GM21825 (cell line): ENCODE measurements at regions not wholly inside any gene's neighbourhood (a gene's known extent, or its start where the extent isn't known, plus 50 kb on each side); places are given as distances from the start of the nearest gene placed in this dataset.
"Not testable (repeated sequence)": the region's sequence is repeated elsewhere in the genome, so short reads cannot be mapped to it uniquely, and the experiment has no call there.

Source experiments
- ATAC-seq: cut with Tn5 transposase; IDR thresholded peaks from one replicate; pipeline ENCODE4 v1.9.1; 2021; ENCODE audit warnings: mild to moderate bottlenecking, moderate library complexity; ENCODE audit not compliant: unreplicated experiment

GRCh38 chr11:116033931-116034553, 529.8 kb upstream of the CADM1 start:
- ATAC-seq = no peak

GRCh38 chr11:116030697-116031331, 526.6 kb upstream of the CADM1 start:
- no peak for ATAC-seq

- ATAC-seq = not testable (repeated sequence)
These were observed 524.3 kb upstream of the CADM1 start for GRCh38 chr11:116028506-116028905.

DNA sequence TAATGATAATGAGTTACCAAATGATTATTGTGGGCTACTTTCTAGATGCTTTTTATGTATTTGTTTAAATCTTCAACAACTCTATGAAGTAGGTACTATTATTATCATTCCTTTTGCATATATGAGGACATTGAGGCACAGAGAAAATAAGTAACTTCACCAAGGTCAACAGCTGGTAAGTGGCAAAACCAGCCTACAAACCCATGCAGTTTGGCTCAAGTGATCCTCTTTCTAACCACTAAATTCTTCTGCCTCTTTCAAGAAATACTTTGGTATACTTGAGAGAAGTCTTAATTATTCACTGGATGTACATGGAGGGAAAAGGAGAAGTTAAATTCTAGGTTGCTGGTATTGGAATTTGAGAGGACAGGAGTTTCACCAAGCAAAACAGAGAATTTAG, 495.2 kb upstream of the CADM1 start:
- ATAC-seq = no peak

- peak; percentile 16 for ATAC-seq
These were observed 492.6 kb upstream of the CADM1 start for GRCh38 chr11:115996808-115997188.

GRCh38 chr11:115996125-115996807, 492.1 kb upstream of the CADM1 start:
- ATAC-seq = peak; percentile 98

GRCh38 chr11:115993590-115993989, 489.4 kb upstream of the CADM1 start:
- ATAC-seq = no peak

GRCh38 chr11:115990004-115990447, 485.8 kb upstream of the CADM1 start:
- peak; percentile 47 for ATAC-seq

DNA sequence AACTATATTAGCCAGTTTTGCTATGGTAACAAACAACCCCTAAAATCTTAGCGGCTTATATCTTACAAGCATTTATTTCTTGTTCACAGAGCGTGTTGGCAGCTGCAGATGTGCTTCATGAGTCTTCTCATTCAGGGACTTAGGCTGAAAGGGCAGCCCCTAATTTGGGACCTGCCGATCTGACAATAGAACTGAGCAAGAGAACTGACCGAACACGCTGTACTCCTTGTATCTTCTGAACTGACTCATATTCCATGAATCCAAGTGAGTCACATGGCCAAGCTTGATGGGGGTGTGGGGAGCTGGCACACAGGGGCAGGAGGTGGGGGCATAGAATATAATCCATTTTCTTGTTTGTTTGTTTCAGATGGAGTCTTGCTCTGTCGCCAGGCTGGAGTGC, 481.7 kb upstream of the CADM1 start:
- no peak for ATAC-seq

- no peak for ATAC-seq
These were observed 480.0 kb upstream of the CADM1 start for GRCh38 chr11:115984228-115984627.

DNA sequence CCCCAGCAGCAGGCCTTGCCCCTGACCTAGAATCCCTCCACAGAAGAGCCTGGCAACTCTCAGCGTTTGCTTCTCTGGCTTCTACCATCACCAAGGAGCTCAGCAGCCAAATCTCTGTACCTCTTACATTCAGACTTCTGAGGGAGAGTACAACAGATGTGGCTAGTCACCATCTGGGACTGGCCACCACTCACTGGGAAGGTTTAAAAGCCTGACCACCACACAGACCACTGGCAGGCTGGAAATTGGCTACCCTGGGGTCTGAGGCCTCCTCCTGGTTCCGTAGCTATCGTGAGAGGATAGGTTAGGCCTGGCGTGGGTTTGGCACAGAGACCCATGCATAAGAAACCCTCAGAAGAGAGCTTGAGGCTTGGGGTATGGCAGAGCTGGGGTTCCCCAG, 478.5 kb upstream of the CADM1 start:
- ATAC-seq = no peak

DNA sequence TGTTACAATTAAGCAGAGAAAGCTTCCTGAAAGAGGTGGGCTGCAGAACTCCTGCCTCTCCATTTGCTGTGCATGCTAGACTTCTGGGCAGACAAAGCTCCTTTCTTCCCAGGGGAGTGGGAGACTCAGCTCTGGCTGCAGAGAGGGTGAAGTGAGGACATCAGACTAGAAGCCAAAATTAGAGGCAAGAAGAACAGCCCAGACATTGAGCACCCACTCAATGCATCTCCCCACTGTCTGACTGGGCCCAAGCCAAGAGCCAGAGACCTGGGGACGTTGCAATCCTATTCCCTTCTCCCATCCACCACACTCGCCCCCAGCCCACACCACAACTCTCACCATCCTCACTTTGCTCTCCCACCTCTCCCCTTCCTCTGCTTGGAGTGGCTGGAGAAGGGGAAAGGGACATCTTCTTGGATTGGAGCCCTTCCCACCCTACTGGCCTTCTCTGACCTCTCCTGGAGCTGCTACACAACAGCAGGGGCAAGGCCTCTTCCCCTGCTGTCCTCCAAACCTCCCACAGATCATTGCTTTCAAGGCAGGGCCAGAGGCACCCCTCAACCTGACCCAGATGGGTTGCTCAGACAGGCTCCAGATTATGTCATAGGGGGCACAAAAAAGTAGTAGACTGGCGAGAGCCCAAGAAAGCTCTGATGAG, 477.7 kb upstream of the CADM1 start:
- no peak for ATAC-seq

GRCh38 chr11:115981104-115981481, 476.9 kb upstream of the CADM1 start:
- no peak for ATAC-seq

DNA sequence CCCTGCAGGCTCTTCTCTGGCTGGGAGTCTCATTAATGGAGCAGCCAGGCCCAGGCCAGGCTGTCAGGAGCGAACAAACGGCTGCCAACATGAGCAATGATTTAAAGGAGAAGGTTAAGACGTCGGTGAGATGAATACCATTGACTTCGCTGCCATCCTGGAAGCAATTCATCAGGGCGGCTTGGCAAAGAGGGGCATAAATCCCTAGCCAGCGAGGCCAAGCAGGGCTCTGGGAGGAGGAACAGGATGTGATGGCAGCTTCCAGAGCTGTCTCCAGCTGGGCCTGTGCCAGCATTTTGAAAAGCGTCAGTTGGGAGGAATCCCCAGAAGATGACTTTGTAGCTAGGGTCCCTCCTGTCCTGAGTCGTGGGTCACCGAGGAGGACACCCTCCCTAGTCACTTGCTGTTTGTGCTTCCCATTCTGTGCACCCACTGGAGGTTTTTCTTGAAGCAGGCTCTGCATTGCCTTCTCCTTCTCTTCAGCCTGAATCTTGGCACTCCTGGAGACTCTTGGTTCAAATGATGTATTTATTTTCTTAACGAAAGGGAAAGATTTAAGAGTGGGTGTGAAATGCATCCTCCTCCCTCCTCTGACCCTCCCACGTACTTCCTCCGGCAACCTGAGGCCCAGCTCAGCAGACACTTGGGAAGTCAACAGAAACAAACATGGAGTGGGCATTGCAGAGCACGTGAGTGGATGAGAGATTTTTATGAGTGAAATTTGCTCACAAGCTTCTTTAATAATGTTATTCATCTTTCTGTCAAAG, 476.3 kb upstream of the CADM1 start:
- ATAC-seq = no peak

- ATAC-seq = no peak
These were observed 470.5 kb upstream of the CADM1 start for GRCh38 chr11:115974703-115975102.

DNA sequence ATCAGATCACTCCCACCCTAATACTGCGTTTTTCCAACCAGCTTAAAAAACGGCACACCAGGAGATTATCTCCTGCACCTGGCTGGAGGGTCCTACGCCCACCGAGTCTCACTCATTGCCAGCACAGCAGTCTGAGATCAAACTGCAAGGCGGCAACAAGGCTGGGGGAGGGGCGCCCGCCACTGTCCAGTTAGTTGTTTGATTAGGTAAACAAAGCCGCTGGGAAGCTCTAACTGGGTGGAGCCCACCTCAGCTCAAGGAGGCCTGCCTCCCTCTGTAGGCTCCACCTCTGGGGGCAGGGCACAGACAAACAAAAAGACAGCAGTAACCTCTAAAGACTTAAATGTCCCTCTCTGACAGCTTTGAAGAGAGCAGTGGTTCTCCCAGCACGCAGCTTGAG, 463.0 kb upstream of the CADM1 start:
- ATAC-seq = not testable (repeated sequence)

DNA sequence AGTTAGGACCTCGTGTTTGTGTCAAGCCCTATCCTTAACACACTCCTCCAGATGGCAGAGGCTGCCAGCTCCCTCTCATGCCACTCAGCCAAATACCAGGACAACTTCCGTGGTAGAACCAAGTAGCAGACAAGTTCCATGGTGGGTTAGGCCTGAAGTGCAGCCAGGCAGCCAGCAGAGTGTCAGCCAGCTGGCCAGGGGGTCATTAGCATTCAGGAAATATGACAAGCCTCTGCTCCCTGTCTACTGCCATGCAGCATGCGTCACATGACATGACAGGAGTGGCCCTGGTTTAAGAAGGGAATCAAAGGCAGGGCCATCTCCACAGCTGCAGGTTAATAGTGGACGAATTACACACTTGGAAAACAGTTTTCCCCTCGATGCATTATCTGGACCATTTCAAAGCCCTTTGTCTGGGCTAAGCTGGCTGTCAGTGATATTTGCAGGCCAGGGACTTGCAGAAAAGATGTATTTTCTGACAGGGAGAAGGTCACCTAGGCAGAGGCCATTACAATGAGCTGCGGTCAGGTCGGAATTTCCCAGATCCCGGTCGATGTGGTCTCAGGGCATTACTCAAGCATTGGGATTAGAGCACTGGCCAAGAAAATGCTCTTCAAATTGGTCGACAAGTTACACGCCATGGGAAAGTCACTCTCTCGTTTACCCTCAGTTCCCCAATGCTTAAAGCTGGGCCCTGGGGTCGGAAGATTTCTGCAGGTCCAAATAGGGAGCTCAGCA, 461.7 kb upstream of the CADM1 start:
- no peak for ATAC-seq

DNA sequence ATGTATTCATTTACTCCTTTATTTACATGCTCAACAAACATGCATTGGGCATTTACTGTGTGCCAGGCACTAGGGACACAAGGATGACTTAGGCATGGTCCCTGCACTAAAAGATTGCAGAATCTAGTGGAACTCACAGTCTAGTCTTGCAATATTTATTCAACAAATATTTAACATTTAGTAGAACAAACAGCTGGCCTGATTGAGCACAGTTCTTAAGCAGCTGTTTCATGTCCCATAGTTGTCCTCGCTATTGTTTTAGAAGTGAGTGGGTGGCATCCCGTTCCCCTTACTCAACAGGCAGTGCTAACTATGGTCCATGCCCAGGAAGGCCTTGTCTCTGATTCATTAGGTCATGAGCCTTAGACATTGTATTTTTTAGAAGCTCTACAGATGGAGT, 459.9 kb upstream of the CADM1 start:
- no peak for ATAC-seq

- ATAC-seq = no peak
These were observed 458.9 kb upstream of the CADM1 start for GRCh38 chr11:115963156-115963555.
